ENCODE measurements at regions not wholly inside any gene's neighbourhood (a gene's known extent, or its start where the extent isn't known, plus 50 kb on each side); places are given as distances from the start of the nearest gene placed in this dataset.

- no peak for TF ChIP-seq RNF2 (IDR thresholded peaks at IDR 0.05; ENCODE audit: borderline replicate concordance, low read depth, low read length, missing control alignments, poor library complexity, severe bottlenecking)
- no peak for TF ChIP-seq GTF2F1 (IDR thresholded peaks at IDR 0.05; ENCODE audit: borderline replicate concordance, low read depth, low read length)
These were observed 74.4 kb upstream of the ARHGAP32 start (continued) for GRCh38 chr11:129266536-129266935.

All from H1 (cell line).